ENCODE measurements at regions not wholly inside any gene's neighbourhood (a gene's known extent, or its start where the extent isn't known, plus 50 kb on each side); places are given as distances from the start of the nearest gene placed in this dataset.

- H3K9me3 ChIP-seq (ENCODE audit: control insufficient read depth, insufficient read depth, low read depth, low read length): no peaks in the 10 kb centered on the region
- CTCF ChIA-PET: no interaction called here
- H3K4me3 ChIP-seq (ENCODE audit: low read depth, low read length): no peak overlapping the region
- H3K27ac ChIP-seq (ENCODE audit: extremely low read depth, low read depth, low read length): no peak overlapping the region
- POLR2A ChIA-PET: no interaction called here
- H3K36me3 ChIP-seq (ENCODE audit: control insufficient read depth in 2 of 2, insufficient read depth in 1 of 2, low read length in 2 of 2): no peaks in the 10 kb centered on the region
- H3K4me1 ChIP-seq (ENCODE audit: control insufficient read depth, insufficient read depth, low read length): no peaks in the 10 kb centered on the region
- no peak for TF ChIP-seq ZNF221 (tag by site-specific recombination; IDR thresholded peaks at IDR 0.05; ENCODE audit: borderline replicate concordance)
- TF ChIP-seq ZBTB6 (tag by site-specific recombination; IDR thresholded peaks at IDR 0.05): no peak
- TF ChIP-seq ELK4 (IDR thresholded peaks at IDR 0.05; ENCODE audit: borderline replicate concordance, low read depth, low read length): no peak
- no peak for TF ChIP-seq SCRT2 (tag by site-specific recombination; IDR thresholded peaks at IDR 0.05)
- TF ChIP-seq ZBTB7A (tag by site-specific recombination; IDR thresholded peaks at IDR 0.05; ENCODE audit: low read depth): no peak
- TF ChIP-seq ZNF341 (tag by site-specific recombination; IDR thresholded peaks at IDR 0.05; ENCODE audit: low read depth): no peak
- TF ChIP-seq, protein P1, sequence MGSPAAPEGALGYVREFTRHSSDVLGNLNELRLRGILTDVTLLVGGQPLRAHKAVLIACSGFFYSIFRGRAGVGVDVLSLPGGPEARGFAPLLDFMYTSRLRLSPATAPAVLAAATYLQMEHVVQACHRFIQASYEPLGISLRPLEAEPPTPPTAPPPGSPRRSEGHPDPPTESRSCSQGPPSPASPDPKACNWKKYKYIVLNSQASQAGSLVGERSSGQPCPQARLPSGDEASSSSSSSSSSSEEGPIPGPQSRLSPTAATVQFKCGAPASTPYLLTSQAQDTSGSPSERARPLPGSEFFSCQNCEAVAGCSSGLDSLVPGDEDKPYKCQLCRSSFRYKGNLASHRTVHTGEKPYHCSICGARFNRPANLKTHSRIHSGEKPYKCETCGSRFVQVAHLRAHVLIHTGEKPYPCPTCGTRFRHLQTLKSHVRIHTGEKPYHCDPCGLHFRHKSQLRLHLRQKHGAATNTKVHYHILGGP (tag by site-specific recombination; IDR thresholded peaks at IDR 0.05): no peak
- TF ChIP-seq, protein P2, sequence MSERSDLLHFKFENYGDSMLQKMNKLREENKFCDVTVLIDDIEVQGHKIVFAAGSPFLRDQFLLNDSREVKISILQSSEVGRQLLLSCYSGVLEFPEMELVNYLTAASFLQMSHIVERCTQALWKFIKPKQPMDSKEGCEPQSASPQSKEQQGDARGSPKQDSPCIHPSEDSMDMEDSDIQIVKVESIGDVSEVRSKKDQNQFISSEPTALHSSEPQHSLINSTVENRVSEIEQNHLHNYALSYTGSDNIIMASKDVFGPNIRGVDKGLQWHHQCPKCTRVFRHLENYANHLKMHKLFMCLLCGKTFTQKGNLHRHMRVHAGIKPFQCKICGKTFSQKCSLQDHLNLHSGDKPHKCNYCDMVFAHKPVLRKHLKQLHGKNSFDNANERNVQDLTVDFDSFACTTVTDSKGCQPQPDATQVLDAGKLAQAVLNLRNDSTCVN (tag by site-specific recombination; optimal IDR thresholded peaks at IDR 0.05): no peak
- no peak for TF ChIP-seq ZNF473 (tag by site-specific recombination; IDR thresholded peaks at IDR 0.05)
- no peak for TF ChIP-seq HOXD13 (CRISPR knock-in tag; IDR thresholded peaks at IDR 0.05; ENCODE audit: borderline replicate concordance)
- no peak for TF ChIP-seq ZBTB48 (tag by site-specific recombination; IDR thresholded peaks at IDR 0.05)
- TF ChIP-seq ZNF530 (tag by site-specific recombination; IDR thresholded peaks at IDR 0.05; ENCODE audit: low read depth): no peak
- TF ChIP-seq ZNF426 (tag by site-specific recombination; IDR thresholded peaks at IDR 0.05): no peak
- TF ChIP-seq ZSCAN23 (tag by site-specific recombination; IDR thresholded peaks at IDR 0.05): no peak
- TF ChIP-seq, protein P3, sequence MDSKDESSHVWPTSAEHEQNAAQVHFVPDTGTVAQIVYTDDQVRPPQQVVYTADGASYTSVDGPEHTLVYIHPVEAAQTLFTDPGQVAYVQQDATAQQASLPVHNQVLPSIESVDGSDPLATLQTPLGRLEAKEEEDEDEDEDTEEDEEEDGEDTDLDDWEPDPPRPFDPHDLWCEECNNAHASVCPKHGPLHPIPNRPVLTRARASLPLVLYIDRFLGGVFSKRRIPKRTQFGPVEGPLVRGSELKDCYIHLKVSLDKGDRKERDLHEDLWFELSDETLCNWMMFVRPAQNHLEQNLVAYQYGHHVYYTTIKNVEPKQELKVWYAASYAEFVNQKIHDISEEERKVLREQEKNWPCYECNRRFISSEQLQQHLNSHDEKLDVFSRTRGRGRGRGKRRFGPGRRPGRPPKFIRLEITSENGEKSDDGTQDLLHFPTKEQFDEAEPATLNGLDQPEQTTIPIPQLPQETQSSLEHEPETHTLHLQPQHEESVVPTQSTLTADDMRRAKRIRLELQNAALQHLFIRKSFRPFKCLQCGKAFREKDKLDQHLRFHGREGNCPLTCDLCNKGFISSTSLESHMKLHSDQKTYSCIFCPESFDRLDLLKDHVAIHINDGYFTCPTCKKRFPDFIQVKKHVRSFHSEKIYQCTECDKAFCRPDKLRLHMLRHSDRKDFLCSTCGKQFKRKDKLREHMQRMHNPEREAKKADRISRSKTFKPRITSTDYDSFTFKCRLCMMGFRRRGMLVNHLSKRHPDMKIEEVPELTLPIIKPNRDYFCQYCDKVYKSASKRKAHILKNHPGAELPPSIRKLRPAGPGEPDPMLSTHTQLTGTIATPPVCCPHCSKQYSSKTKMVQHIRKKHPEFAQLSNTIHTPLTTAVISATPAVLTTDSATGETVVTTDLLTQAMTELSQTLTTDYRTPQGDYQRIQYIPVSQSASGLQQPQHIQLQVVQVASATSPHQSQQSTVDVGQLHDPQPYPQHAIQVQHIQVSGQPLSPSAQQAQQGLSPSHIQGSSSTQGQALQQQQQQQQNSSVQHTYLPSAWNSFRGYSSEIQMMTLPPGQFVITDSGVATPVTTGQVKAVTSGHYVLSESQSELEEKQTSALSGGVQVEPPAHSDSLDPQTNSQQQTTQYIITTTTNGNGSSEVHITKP (tag by site-specific recombination; IDR thresholded peaks at IDR 0.05): no peak
- no peak for TF ChIP-seq ZNF138 (tag by site-specific recombination; IDR thresholded peaks at IDR 0.05; ENCODE audit: borderline replicate concordance)
- TF ChIP-seq ZNF555 (tag by site-specific recombination; conservative IDR thresholded peaks at IDR 0.05): no peak
- no peak for TF ChIP-seq ZNF24 (tag by site-specific recombination; IDR thresholded peaks at IDR 0.05)
Measured at GRCh38 chr12:61934564-61934963, 325.6 kb upstream of the USP15 start.

Measured in HEK293 (cell line).